Psoas muscle (tissue), 7 donors: ENCODE measurements at regions not wholly inside any gene's neighbourhood (a gene's known extent, or its start where the extent isn't known, plus 50 kb on each side); places are given as distances from the start of the nearest gene placed in this dataset.

ENCODE experiments used
- ATAC-seq, 4 donors: fragments of 200-7000 bp; cut with Tn5 transposase; one replicate each; pipeline ENCODE4 v1.9.1; 2020; ENCODE audit warnings: moderate library complexity in 3 of 4, mild to moderate bottlenecking in 2 of 4
- DNase-seq, 2 donors: peaks; one replicate each; pipeline ENCODE4 v3.0.0-alpha.2; 2020
- H3K27ac ChIP-seq: fragments of 200-600 bp; one replicate; pipeline ENCODE4 v1.8.0; 2022
- H3K27me3 ChIP-seq, 3 donors: fragments of 200-600 bp in 1 of 3; one replicate each; pipeline versions ENCODE4 v1.6.1 to v1.8.0; 2013 to 2022; ENCODE audit warnings: low read length in 2 of 3, mild to moderate bottlenecking in 2 of 3, moderate library complexity in 1 of 3; ENCODE audit not compliant: insufficient read depth in 3 of 3
- H3K36me3 ChIP-seq, 2 donors: fragments of 200-600 bp in 1 of 2; one replicate each; pipeline versions ENCODE4 v1.6.1 to v1.8.0; 2013 to 2022; ENCODE audit warnings: low read depth in 1 of 2, mild to moderate bottlenecking in 1 of 2, moderate library complexity in 1 of 2; ENCODE audit not compliant: insufficient read depth in 1 of 2
- H3K4me1 ChIP-seq: fragments of 200-600 bp; one replicate; pipeline ENCODE4 v1.8.0; 2022
- H3K4me3 ChIP-seq: fragments of 200-600 bp; one replicate; pipeline ENCODE4 v1.8.0; 2022; ENCODE audit warnings: mild to moderate bottlenecking
- H3K9me3 ChIP-seq: fragments of 200-600 bp; one replicate; pipeline ENCODE4 v1.8.0; 2022
- WGBS, 3 donors: extraction: QIAGEN DNeasy Blood & Tissue Kit; methylation state at CpG; one replicate each; pipeline versions ENCODE4 v1.1.6 to v1.1.7; 2013; 5-methylcytosine and 5-hydroxymethylcytosine counted together
- intact Hi-C, 2 donors: fragments of 100-400 bp; cut with DNase I; formaldehyde crosslinking; loops; one replicate each; pipeline versions ENCODE4 v1.11.0 to v1.14.2; 2022
- TF ChIP-seq, protein P1 (sequence below): fragments of 200-600 bp; IDR thresholded peaks from one replicate; pipeline ENCODE4 v1.8.0; 2022; ENCODE audit warnings: antibody characterized with exemption
- donor health status: healthy with polysubstance abuse.
- donor health status: DM: no; HTN: no; CAD: no; lungs with moderate emphysema.
- donor health status: Bipolar disorder and iron deficiency.
- donor health status: healthy.
- donor health status: DM: yes; HTN: yes; CAD: no.
- donor health status: DM: no; HTN: no; CAD: no.
- donor health status: DM: yes; HTN: yes; CAD: no.

DNA sequence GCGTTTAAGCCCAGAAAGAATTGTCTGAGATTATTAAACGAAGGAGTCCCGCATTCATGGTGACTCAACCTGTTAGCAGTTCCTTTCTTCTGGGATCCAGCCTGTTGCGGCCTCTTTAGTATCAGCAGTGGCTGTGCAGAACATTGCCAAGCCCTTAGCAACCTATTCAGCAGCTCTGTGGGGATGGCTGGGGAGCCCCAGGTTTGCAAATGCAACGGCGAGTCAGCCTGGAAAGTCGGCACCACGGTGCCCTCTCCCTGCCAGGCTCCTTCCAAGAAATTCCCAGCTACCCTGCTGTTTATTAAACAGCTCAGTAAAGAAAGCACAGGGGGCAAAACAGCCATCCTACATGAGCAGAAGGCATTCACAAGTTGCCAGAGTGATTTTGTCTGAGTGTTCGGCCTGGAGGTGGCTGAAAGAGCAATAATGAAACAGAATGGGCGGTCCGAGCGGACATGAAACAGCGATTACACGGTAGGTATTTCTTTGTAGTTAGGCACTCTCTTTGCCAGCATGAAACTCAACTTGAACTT lies 198.3 kb downstream of the BAMBI start:
- H3K36me3 ChIP-seq, result no peaks in the 10 kb centered on the region
- no peaks in the 10 kb centered on the region for H3K27me3 ChIP-seq
- peaks cover 13% of the 10 kb centered on the region for H3K4me1 ChIP-seq
- no peak for DNase-seq
- intact Hi-C loops, result no loop called here
- no peak for ATAC-seq
- no peaks in the 10 kb centered on the region for H3K9me3 ChIP-seq
- TF ChIP-seq, protein P1, sequence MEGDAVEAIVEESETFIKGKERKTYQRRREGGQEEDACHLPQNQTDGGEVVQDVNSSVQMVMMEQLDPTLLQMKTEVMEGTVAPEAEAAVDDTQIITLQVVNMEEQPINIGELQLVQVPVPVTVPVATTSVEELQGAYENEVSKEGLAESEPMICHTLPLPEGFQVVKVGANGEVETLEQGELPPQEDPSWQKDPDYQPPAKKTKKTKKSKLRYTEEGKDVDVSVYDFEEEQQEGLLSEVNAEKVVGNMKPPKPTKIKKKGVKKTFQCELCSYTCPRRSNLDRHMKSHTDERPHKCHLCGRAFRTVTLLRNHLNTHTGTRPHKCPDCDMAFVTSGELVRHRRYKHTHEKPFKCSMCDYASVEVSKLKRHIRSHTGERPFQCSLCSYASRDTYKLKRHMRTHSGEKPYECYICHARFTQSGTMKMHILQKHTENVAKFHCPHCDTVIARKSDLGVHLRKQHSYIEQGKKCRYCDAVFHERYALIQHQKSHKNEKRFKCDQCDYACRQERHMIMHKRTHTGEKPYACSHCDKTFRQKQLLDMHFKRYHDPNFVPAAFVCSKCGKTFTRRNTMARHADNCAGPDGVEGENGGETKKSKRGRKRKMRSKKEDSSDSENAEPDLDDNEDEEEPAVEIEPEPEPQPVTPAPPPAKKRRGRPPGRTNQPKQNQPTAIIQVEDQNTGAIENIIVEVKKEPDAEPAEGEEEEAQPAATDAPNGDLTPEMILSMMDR, result no peak
- H3K4me3 ChIP-seq, result no peak overlapping the region
- 47 to 55% (median 50%) methylated on average over 14 of the region's 14 CpGs for WGBS, 3 donors
- no peak overlapping the region for H3K27ac ChIP-seq

DNA sequence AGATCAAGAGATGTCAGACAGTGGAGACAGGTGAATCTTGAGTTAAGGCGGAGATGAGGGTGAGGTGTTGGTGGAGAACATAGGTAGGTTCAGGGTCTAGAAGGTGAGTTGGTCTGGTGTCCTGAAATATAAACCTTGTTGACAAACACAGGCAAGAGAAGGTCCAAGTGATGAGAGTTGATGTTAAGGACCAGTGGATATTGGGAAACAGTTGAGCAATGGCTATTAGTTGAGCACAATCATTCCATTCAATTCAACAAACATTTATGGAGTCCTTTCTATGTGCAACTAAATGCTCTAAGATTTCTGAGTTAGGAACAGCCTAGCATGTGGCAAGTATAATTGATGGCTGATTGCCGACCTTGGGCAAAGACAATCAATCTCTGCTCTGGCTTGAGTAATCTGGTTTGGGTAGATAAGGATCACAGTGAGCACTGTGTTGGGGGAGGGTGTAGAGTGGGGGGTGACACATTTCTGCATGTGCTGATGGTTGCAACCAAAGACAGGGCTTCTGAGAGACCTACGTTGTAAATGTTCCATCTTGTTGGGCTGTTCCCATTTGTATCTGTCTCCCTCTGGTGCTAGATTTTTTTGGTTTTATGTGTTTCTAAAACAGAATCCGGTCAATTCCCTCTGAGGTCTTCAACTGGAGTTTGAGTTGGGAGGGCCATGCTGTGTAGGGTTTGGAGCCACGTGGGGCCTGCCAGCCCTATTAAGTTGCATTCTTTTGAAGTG lies 201.1 kb downstream of the BAMBI start:
- no peaks in the 10 kb centered on the region for H3K9me3 ChIP-seq
- H3K4me1 ChIP-seq, result peaks cover 18% of the 10 kb centered on the region
- DNase-seq (no peak), ATAC-seq (no peak)
- no peak overlapping the region for H3K4me3 ChIP-seq
- intact Hi-C loops, result no loop called here
- WGBS, 3 donors, result 68 to 81% (median 74%) methylated on average over 5 of the region's 5 CpGs
- TF ChIP-seq, protein P1, result no peak
- no peaks in the 10 kb centered on the region for H3K36me3 ChIP-seq
- no peaks in the 10 kb centered on the region for H3K27me3 ChIP-seq
- no peak overlapping the region for H3K27ac ChIP-seq

DNA sequence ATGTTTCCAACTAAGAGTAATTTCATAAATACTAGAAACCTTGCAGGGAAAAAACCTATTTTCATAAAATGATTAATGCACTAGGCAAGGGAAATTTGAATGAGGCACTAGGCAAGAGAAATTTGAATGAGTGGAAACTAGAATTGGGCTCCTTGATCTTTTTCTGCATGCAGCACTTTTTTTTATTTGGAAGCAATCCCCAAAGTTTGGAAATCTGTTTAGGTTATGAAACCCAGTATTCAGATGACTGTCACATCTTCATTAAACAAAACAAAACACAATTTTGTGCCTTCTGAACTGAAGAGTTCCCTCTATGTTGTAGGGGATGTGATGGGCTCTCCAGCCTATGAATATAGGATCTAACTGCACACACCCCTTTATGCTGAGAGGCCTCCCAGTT lies 201.9 kb downstream of the BAMBI start:
- H3K4me1 ChIP-seq, result peaks cover 18% of the 10 kb centered on the region
- no peaks in the 10 kb centered on the region for H3K27me3 ChIP-seq
- TF ChIP-seq, protein P1, result no peak
- H3K36me3 ChIP-seq, result no peaks in the 10 kb centered on the region
- H3K4me3 ChIP-seq, result no peak overlapping the region
- no peaks in the 10 kb centered on the region for H3K9me3 ChIP-seq
- intact Hi-C loops, result no loop called here
- ATAC-seq, result no peak
- DNase-seq, result no peak
- H3K27ac ChIP-seq, result no peak overlapping the region

DNA sequence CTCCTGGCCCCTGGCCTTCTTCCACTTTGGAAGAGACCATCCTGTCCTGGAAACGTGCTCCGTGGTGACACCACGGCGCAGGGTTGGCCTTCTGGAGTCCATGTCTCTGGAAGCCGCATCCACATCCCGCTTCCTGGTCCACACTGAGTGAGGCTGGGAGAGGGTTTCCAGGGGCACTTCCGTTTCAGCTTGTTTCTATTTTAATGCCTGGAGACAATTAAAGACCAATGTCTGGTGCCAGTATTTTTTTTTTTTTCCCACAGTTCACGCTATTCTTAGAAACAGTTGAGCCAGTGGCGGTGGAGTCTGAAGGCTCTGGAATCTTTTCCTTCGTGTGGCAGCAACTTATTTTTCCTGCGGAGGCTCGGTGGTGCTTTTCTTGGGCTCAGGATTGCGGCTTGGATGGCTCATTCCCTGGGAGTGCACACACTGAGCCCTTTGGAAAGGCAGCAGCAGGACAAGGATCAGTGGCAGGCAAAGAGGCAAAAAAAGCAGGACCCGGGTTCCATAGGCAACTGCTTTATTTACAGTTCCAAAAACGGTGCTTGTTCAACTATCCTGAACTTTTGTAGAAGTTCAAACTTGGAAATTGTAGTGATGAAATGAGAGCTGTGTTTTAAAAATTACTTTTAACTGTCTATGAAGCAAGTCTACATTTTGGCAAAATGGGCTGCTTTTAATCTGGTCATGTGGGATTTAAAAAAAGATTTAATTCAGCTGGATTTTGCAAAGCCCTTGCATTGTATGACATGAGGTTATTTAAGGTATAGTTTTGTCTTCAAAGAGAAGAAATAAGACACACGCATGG lies 202.8 kb downstream of the BAMBI start:
- H3K4me1 ChIP-seq, result peaks cover 18% of the 10 kb centered on the region
- DNase-seq, result no peak
- H3K27ac ChIP-seq, result peak overlapping the region; percentile 55
- ATAC-seq, result peak; percentile 19 to 70 (median 59)
- H3K4me3 ChIP-seq, result peak overlapping the region; percentile 36
- H3K27me3 ChIP-seq, result no peaks in the 10 kb centered on the region
- H3K9me3 ChIP-seq, result no peaks in the 10 kb centered on the region
- TF ChIP-seq, protein P1, result no peak
- 20 to 29% (median 21%) methylated on average over 16 of the region's 16 CpGs for WGBS, 3 donors
- intact Hi-C loops, result no loop called here
- H3K36me3 ChIP-seq, result no peaks in the 10 kb centered on the region
